GM06990 (cell line): ENCODE measurements at regions not wholly inside any gene's neighbourhood (a gene's known extent, or its start where the extent isn't known, plus 50 kb on each side); places are given as distances from the start of the nearest gene placed in this dataset.
"Not testable (repeated sequence)": the region's sequence is repeated elsewhere in the genome, so short reads cannot be mapped to it uniquely, and the experiment has no call there.

Experiments used
- DNase-seq: peaks from one replicate; pipeline ENCODE4 v3.0.0-alpha.2; 2011; ENCODE audit not compliant: insufficient read length; ENCODE audit errors: extremely low read depth
- H3K27me3 ChIP-seq: replicated peaks from 2 replicates; pipeline ENCODE4 v1.6.0; 2011; ENCODE audit warnings: low read length; ENCODE audit not compliant: control insufficient read depth, insufficient read depth
- H3K36me3 ChIP-seq: 2 replicates; pipeline ENCODE4 v1.5.1; 2011; ENCODE audit warnings: low read length; ENCODE audit not compliant: control insufficient read depth, insufficient read depth
- H3K4me3 ChIP-seq: replicated peaks from 2 replicates; pipeline ENCODE4 v1.5.1; 2011; ENCODE audit warnings: low read depth, mild to moderate bottlenecking, control low read depth, low read length
- CTCF ChIP-seq: IDR thresholded peaks from 2 replicates; pipeline ENCODE4 v1.5.1; 2011; ENCODE audit warnings: low read length, control low read depth, mild to moderate bottlenecking, inconsistent platforms; ENCODE audit not compliant: insufficient read depth, poor library complexity, severe bottlenecking

- Histone ChIP-seq H3K4me3 (no peak overlapping the region), H3K36me3 (no peaks in the 10 kb centered on the region), H3K27me3 (no peaks in the 10 kb centered on the region)
- no peak for TF ChIP-seq CTCF
- no peak for DNase-seq
Observed at GRCh38 chr2:185537689-185538088, 200.9 kb upstream of the FSIP2 start.

- no peak for DNase-seq
- no peak for TF ChIP-seq CTCF
- Histone ChIP-seq H3K27me3 (no peaks in the 10 kb centered on the region), H3K36me3 (no peaks in the 10 kb centered on the region), H3K4me3 (no peak overlapping the region)
Observed at GRCh38 chr2:185567196-185567595, 171.4 kb upstream of the FSIP2 start.

DNA sequence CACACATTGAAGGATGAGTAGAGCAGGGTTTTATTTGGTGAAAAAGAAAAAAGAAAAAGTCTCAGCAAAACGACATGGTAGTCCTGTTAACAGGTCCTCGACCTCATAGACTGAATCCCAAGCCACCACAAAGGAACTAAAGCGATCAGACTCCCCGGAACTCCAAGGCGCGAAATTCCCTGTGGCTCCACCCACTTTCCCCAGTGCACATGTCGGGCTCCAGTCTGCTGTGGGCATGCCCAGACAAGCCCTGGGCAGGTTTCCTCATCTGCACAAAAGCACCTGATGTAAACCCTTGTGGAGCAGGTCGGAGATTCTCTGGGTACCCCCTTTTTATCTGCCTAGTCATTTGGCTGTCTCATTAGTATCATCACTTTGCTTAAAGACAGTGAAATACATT lies 170.7 kb upstream of the FSIP2 start:
- DNase-seq = no peak
- Histone ChIP-seq H3K4me3 (no peak overlapping the region), H3K27me3 (no peaks in the 10 kb centered on the region), H3K36me3 (no peaks in the 10 kb centered on the region)
- no peak for TF ChIP-seq CTCF

DNA sequence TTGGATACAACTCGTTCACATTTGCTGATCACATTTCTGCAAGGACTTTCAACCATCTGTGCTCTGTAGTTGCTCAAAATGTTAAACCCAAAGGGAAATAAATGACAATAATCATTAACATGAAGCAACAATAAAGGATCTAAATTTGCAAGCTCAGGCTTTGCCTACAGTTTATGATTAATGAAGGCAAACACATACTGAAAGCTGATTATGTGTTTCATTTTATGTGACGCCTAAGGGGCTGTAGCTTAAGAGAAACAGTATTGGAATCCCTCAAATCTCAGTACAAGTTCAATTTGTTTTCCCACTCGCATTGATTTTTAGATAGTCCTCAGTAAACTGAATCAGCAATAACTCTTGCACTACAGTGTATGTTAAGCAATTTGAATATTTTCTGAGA lies 160.3 kb upstream of the FSIP2 start:
- no peak overlapping the region for H3K4me3 ChIP-seq
- no peak for DNase-seq
- no peak for TF ChIP-seq CTCF
- no peaks in the 10 kb centered on the region for H3K27me3 ChIP-seq
- H3K36me3 ChIP-seq = no peaks in the 10 kb centered on the region

DNA sequence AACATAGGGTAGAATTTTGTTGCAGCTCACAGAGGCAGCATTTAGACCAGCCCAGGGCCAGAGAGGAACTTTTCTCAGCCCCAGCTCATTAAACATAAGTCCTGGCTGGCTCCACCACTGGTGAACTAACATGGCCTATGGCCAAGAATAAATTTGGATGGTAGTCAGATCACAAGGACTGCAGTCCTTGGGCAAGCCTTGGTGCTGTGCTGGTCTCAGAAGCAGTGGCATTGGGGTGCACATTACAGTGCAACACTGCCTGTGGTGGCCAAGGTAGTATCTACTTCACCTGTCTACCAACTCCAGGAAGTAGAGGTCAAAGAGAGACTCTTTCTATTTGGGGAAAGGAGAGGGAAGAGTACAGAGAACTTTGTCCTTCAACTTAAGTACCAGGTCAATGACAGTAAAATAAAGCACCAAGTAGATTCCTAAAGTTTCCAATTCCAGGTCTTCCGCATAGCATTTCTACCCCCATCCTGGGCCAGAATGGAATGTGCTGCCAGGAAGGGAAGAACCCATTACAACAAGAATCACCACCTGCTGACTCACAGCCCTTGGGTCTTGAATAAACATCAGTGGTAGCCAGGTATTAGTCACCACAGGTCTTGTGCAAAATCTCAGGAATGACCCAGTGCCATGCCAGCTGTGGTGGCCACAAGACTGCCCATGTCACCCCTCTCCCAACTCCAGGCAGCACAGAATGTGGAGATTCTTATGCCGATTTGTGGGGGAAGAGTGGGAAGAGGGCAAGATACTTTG lies 155.4 kb upstream of the FSIP2 start:
- DNase-seq = no peak
- Histone ChIP-seq H3K36me3 (no peaks in the 10 kb centered on the region), H3K4me3 (no peak overlapping the region), H3K27me3 (no peaks in the 10 kb centered on the region)
- TF ChIP-seq CTCF = no peak

- H3K27me3 ChIP-seq, H3K36me3 ChIP-seq, H3K4me3 ChIP-seq, DNase-seq: not testable (repeated sequence)
Observed at GRCh38 chr2:185585165-185585564, 153.4 kb upstream of the FSIP2 start.

- H3K4me3 ChIP-seq, H3K27me3 ChIP-seq, DNase-seq, H3K36me3 ChIP-seq: not testable (repeated sequence)
Observed at GRCh38 chr2:185591276-185591675, 147.3 kb upstream of the FSIP2 start.
